ENCODE measurements at regions not wholly inside any gene's neighbourhood (a gene's known extent, or its start where the extent isn't known, plus 50 kb on each side); places are given as distances from the start of the nearest gene placed in this dataset.

GRCh38 chr13:40217675-40218074 is 448.8 kb downstream of the FOXO1 start:
- no peak overlapping the region for H3K4me3 ChIP-seq (ENCODE audit: low read length)
- H3K36me3 ChIP-seq (ENCODE audit: control insufficient read depth, low read length): no peaks in the 10 kb centered on the region
- no peaks in the 10 kb centered on the region for H3K79me2 ChIP-seq (ENCODE audit: control insufficient read depth, low read length)
- no peaks in the 10 kb centered on the region for H3K9me3 ChIP-seq (ENCODE audit: control insufficient read depth, insufficient read depth, low read length)
- H3F3A ChIP-seq (ENCODE audit: control insufficient read depth, insufficient read depth): peaks cover 8% of the 10 kb centered on the region
- TF ChIP-seq CTCF (IDR thresholded peaks at IDR 0.05; ENCODE audit: low read depth, low read length, poor library complexity, severe bottlenecking): no peak
- TF ChIP-seq EZH2phosphoT487 (IDR thresholded peaks at IDR 0.05; ENCODE audit: borderline replicate concordance, low read length): no peak
- H4K20me1 ChIP-seq (ENCODE audit: control insufficient read depth, insufficient read depth, low read depth, low read length): no peaks in the 10 kb centered on the region
- no peak overlapping the region for H3K4me2 ChIP-seq (ENCODE audit: low read length)
- H3K27me3 ChIP-seq (ENCODE audit: control insufficient read depth, low read length): no peaks in the 10 kb centered on the region
- H3K9me2 ChIP-seq (replicated peaks; ENCODE audit: control insufficient read depth, low read length): no peaks in the 10 kb centered on the region
- no peak overlapping the region for H3K27ac ChIP-seq (ENCODE audit: low read depth, low read length)
- H3K4me1 ChIP-seq (ENCODE audit: control insufficient read depth, low read length): peaks cover 24% of the 10 kb centered on the region

- Histone ChIP-seq H3F3A (ENCODE audit: control insufficient read depth, insufficient read depth) (no peaks in the 10 kb centered on the region), H3K9me2 (replicated peaks; ENCODE audit: control insufficient read depth, low read length) (no peaks in the 10 kb centered on the region), H3K9me3 (ENCODE audit: control insufficient read depth, insufficient read depth, low read length) (no peaks in the 10 kb centered on the region), H3K79me2 (ENCODE audit: control insufficient read depth, low read length) (no peaks in the 10 kb centered on the region), H3K27me3 (ENCODE audit: control insufficient read depth, low read length) (no peaks in the 10 kb centered on the region), H3K4me2 (ENCODE audit: low read length) (no peak overlapping the region), H3K27ac (ENCODE audit: low read depth, low read length) (no peak overlapping the region), H4K20me1 (ENCODE audit: control insufficient read depth, insufficient read depth, low read depth, low read length) (no peaks in the 10 kb centered on the region), H3K4me1 (ENCODE audit: control insufficient read depth, low read length) (peaks cover 18% of the 10 kb centered on the region), H3K36me3 (ENCODE audit: control insufficient read depth, low read length) (no peaks in the 10 kb centered on the region), H3K4me3 (ENCODE audit: low read length) (no peak overlapping the region)
- no peak for TF ChIP-seq EZH2phosphoT487 (IDR thresholded peaks at IDR 0.05; ENCODE audit: borderline replicate concordance, low read length)
Observed at GRCh38 chr13:40220299-40220935, 446.0 kb downstream of the FOXO1 start.

GRCh38 chr13:40221131-40221459 is 445.3 kb downstream of the FOXO1 start:
- no peak overlapping the region for H3K4me3 ChIP-seq (ENCODE audit: low read length)
- no peaks in the 10 kb centered on the region for H3K9me2 ChIP-seq (replicated peaks; ENCODE audit: control insufficient read depth, low read length)
- H3K9me3 ChIP-seq (ENCODE audit: control insufficient read depth, insufficient read depth, low read length): no peaks in the 10 kb centered on the region
- no peaks in the 10 kb centered on the region for H4K20me1 ChIP-seq (ENCODE audit: control insufficient read depth, insufficient read depth, low read depth, low read length)
- H3K4me1 ChIP-seq (ENCODE audit: control insufficient read depth, low read length): peaks cover 13% of the 10 kb centered on the region
- no peaks in the 10 kb centered on the region for H3K36me3 ChIP-seq (ENCODE audit: control insufficient read depth, low read length)
- TF ChIP-seq CTCF (IDR thresholded peaks at IDR 0.05; ENCODE audit: low read depth, low read length, poor library complexity, severe bottlenecking) (no peak), EZH2phosphoT487 (IDR thresholded peaks at IDR 0.05; ENCODE audit: borderline replicate concordance, low read length) (no peak)
- H3K4me2 ChIP-seq (ENCODE audit: low read length): no peak overlapping the region
- H3F3A ChIP-seq (ENCODE audit: control insufficient read depth, insufficient read depth): no peaks in the 10 kb centered on the region
- H3K79me2 ChIP-seq (ENCODE audit: control insufficient read depth, low read length): no peaks in the 10 kb centered on the region
- no peak overlapping the region for H3K27ac ChIP-seq (ENCODE audit: low read depth, low read length)
- no peaks in the 10 kb centered on the region for H3K27me3 ChIP-seq (ENCODE audit: control insufficient read depth, low read length)

GRCh38 chr13:40221460-40222201 is 444.8 kb downstream of the FOXO1 start:
- H3K27me3 ChIP-seq (ENCODE audit: control insufficient read depth, low read length): no peaks in the 10 kb centered on the region
- H3K9me3 ChIP-seq (ENCODE audit: control insufficient read depth, insufficient read depth, low read length): no peaks in the 10 kb centered on the region
- H3K4me3 ChIP-seq (ENCODE audit: low read length): no peak overlapping the region
- no peaks in the 10 kb centered on the region for H4K20me1 ChIP-seq (ENCODE audit: control insufficient read depth, insufficient read depth, low read depth, low read length)
- H3K36me3 ChIP-seq (ENCODE audit: control insufficient read depth, low read length): no peaks in the 10 kb centered on the region
- no peak overlapping the region for H3K27ac ChIP-seq (ENCODE audit: low read depth, low read length)
- TF ChIP-seq CTCF (IDR thresholded peaks at IDR 0.05; ENCODE audit: low read depth, low read length, poor library complexity, severe bottlenecking) (no peak), EZH2phosphoT487 (IDR thresholded peaks at IDR 0.05; ENCODE audit: borderline replicate concordance, low read length) (no peak)
- peaks cover 13% of the 10 kb centered on the region for H3K4me1 ChIP-seq (ENCODE audit: control insufficient read depth, low read length)
- no peaks in the 10 kb centered on the region for H3F3A ChIP-seq (ENCODE audit: control insufficient read depth, insufficient read depth)
- H3K4me2 ChIP-seq (ENCODE audit: low read length): no peak overlapping the region
- no peaks in the 10 kb centered on the region for H3K9me2 ChIP-seq (replicated peaks; ENCODE audit: control insufficient read depth, low read length)
- no peaks in the 10 kb centered on the region for H3K79me2 ChIP-seq (ENCODE audit: control insufficient read depth, low read length)
